K562 (cell line): ENCODE measurements at regions not wholly inside any gene's neighbourhood (a gene's known extent, or its start where the extent isn't known, plus 50 kb on each side); places are given as distances from the start of the nearest gene placed in this dataset.

Experiments
- KAT8 ChIP-seq: fragments of 450-650 bp; IDR thresholded peaks from 2 replicates; pipeline ENCODE4 v1.6.1; 2016; ENCODE audit warnings: low read depth, mild to moderate bottlenecking
- KDM5B ChIP-seq: fragments of 200-600 bp; sonication (generic); IDR thresholded peaks from 2 replicates; pipeline ENCODE4 v1.6.1; 2012; ENCODE audit warnings: low read depth, mild to moderate bottlenecking, moderate library complexity, low read length, control low read depth, inconsistent platforms; ENCODE audit not compliant: insufficient replicate concordance
- POLR2A ChIP-seq: fragments of 450-650 bp; conservative IDR thresholded peaks from 2 replicates; pipeline ENCODE4 v1.6.1; 2016
- TCF7 ChIP-seq: sonication (generic); IDR thresholded peaks from 2 replicates; pipeline ENCODE4 v1.6.1; 2016; ENCODE audit warnings: antibody characterized with exemption, borderline replicate concordance
- ZFX ChIP-seq: sonication (generic); formaldehyde crosslinking; IDR thresholded peaks from 2 replicates; pipeline ENCODE4 v1.8.0; 2022; ENCODE audit warnings: mild to moderate bottlenecking, missing genetic modification reagents, moderate library complexity
- ZKSCAN1 ChIP-seq: fragments of 150-350 bp; IDR thresholded peaks from 2 replicates; pipeline ENCODE4 v1.6.1; 2016; ENCODE audit warnings: low read depth, low read length
- TF ChIP-seq, protein P1 (sequence below): sonication (generic); formaldehyde crosslinking; IDR thresholded peaks from 2 replicates; pipeline ENCODE4 v1.8.1; 2023; ENCODE audit warnings: missing genetic modification reagents, mild to moderate bottlenecking, borderline replicate concordance
- TF ChIP-seq, protein P2 (sequence below), 3 experiments: IDR thresholded peaks in 2 of 3; conservative IDR thresholded peaks in 1 of 3; 2 replicates each; pipeline ENCODE4 v1.5.1; 2011 to 2012; ENCODE audit warnings: low read length in 3 of 3, mild to moderate bottlenecking in 3 of 3, control low read depth in 2 of 3, improper control_type of control experiment in 1 of 3, inconsistent platforms in 1 of 3, low read depth in 1 of 3, mixed read lengths in 1 of 3, moderate library complexity in 1 of 3; ENCODE audit not compliant: insufficient read depth in 2 of 3
- TF ChIP-seq, protein P3 (sequence below): sonication (generic); formaldehyde crosslinking; IDR thresholded peaks from 2 replicates; pipeline ENCODE4 v1.8.1; 2023; ENCODE audit warnings: mild to moderate bottlenecking, missing genetic modification reagents

DNA sequence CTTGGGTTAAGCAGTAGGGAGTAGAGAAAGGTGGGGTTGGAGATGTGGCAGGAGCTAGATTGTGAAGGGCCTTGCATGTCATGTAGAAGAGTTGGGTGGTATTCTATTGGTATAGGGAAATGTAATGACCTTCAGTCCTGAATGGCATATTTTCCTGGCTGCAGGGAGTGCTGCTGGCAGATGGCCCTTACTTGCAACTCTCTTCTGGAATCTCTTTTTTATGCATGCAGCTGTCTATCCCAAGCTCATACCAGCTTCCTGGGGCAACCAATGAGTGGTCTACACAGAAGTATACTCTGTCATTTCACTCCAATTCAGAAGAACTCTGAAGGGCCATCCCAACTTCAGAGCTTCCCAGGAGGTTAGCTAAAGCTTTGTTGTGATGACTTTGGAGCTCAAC is 144.7 kb upstream of the ANKRD28 start:
- TF ChIP-seq, protein P1, sequence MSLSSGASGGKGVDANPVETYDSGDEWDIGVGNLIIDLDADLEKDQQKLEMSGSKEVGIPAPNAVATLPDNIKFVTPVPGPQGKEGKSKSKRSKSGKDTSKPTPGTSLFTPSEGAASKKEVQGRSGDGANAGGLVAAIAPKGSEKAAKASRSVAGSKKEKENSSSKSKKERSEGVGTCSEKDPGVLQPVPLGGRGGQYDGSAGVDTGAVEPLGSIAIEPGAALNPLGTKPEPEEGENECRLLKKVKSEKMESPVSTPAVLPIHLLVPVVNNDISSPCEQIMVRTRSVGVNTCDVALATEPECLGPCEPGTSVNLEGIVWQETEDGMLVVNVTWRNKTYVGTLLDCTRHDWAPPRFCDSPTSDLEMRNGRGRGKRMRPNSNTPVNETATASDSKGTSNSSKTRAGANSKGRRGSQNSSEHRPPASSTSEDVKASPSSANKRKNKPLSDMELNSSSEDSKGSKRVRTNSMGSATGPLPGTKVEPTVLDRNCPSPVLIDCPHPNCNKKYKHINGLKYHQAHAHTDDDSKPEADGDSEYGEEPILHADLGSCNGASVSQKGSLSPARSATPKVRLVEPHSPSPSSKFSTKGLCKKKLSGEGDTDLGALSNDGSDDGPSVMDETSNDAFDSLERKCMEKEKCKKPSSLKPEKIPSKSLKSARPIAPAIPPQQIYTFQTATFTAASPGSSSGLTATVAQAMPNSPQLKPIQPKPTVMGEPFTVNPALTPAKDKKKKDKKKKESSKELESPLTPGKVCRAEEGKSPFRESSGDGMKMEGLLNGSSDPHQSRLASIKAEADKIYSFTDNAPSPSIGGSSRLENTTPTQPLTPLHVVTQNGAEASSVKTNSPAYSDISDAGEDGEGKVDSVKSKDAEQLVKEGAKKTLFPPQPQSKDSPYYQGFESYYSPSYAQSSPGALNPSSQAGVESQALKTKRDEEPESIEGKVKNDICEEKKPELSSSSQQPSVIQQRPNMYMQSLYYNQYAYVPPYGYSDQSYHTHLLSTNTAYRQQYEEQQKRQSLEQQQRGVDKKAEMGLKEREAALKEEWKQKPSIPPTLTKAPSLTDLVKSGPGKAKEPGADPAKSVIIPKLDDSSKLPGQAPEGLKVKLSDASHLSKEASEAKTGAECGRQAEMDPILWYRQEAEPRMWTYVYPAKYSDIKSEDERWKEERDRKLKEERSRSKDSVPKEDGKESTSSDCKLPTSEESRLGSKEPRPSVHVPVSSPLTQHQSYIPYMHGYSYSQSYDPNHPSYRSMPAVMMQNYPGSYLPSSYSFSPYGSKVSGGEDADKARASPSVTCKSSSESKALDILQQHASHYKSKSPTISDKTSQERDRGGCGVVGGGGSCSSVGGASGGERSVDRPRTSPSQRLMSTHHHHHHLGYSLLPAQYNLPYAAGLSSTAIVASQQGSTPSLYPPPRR (CRISPR knock-in tag), result no peak
- no peak for TF ChIP-seq POLR2A
- no peak for TF ChIP-seq ZFX
- no peak for TF ChIP-seq ZKSCAN1
- no peak for TF ChIP-seq KAT8
- TF ChIP-seq, protein P2, sequence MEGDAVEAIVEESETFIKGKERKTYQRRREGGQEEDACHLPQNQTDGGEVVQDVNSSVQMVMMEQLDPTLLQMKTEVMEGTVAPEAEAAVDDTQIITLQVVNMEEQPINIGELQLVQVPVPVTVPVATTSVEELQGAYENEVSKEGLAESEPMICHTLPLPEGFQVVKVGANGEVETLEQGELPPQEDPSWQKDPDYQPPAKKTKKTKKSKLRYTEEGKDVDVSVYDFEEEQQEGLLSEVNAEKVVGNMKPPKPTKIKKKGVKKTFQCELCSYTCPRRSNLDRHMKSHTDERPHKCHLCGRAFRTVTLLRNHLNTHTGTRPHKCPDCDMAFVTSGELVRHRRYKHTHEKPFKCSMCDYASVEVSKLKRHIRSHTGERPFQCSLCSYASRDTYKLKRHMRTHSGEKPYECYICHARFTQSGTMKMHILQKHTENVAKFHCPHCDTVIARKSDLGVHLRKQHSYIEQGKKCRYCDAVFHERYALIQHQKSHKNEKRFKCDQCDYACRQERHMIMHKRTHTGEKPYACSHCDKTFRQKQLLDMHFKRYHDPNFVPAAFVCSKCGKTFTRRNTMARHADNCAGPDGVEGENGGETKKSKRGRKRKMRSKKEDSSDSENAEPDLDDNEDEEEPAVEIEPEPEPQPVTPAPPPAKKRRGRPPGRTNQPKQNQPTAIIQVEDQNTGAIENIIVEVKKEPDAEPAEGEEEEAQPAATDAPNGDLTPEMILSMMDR (IDR thresholded peaks at IDR 0.05 in 2 of 3, conservative IDR thresholded peaks at IDR 0.05 in 1 of 3; ENCODE audit: insufficient read depth in 2 of 3, low read depth in 1 of 3, low read length in 3 of 3), result no peak
- no peak for TF ChIP-seq TCF7
- TF ChIP-seq KDM5B, result no peak
- TF ChIP-seq, protein P3, sequence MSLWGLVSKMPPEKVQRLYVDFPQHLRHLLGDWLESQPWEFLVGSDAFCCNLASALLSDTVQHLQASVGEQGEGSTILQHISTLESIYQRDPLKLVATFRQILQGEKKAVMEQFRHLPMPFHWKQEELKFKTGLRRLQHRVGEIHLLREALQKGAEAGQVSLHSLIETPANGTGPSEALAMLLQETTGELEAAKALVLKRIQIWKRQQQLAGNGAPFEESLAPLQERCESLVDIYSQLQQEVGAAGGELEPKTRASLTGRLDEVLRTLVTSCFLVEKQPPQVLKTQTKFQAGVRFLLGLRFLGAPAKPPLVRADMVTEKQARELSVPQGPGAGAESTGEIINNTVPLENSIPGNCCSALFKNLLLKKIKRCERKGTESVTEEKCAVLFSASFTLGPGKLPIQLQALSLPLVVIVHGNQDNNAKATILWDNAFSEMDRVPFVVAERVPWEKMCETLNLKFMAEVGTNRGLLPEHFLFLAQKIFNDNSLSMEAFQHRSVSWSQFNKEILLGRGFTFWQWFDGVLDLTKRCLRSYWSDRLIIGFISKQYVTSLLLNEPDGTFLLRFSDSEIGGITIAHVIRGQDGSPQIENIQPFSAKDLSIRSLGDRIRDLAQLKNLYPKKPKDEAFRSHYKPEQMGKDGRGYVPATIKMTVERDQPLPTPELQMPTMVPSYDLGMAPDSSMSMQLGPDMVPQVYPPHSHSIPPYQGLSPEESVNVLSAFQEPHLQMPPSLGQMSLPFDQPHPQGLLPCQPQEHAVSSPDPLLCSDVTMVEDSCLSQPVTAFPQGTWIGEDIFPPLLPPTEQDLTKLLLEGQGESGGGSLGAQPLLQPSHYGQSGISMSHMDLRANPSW (CRISPR knock-in tag), result no peak
